ENCODE measurements at regions not wholly inside any gene's neighbourhood (a gene's known extent, or its start where the extent isn't known, plus 50 kb on each side); places are given as distances from the start of the nearest gene placed in this dataset.

- TF ChIP-seq POLR2AphosphoS5 (IDR thresholded peaks at IDR 0.05; ENCODE audit: low read depth, low read length) (no peak), TAF1 (IDR thresholded peaks at IDR 0.05; ENCODE audit: borderline replicate concordance, insufficient read depth, low read length) (no peak), REST (IDR thresholded peaks at IDR 0.05; ENCODE audit: insufficient read depth in 1 of 2, low read depth in 2 of 2, low read length in 2 of 2) (no peak), FOXP2 (optimal IDR thresholded peaks at IDR 0.05; ENCODE audit: borderline replicate concordance, extremely low read depth, extremely low read length, insufficient read depth) (no peak)
Observed at GRCh38 chr16:54363766-54364165, 77.2 kb upstream of the IRX3 start.
